ENCODE measurements at regions not wholly inside any gene's neighbourhood (a gene's known extent, or its start where the extent isn't known, plus 50 kb on each side); places are given as distances from the start of the nearest gene placed in this dataset.

- no peak for TF ChIP-seq KDM1A (IDR thresholded peaks at IDR 0.05; ENCODE audit: borderline replicate concordance)
Measured at GRCh38 chr20:41671143-41671542, 53.0 kb upstream of the CHD6 start (continued).

- RAD21 ChIA-PET (ENCODE audit: unreplicated experiment): no interaction called here
Measured at GRCh38 chr20:41670631-41671030, 52.5 kb upstream of the CHD6 start.

More at GRCh38 chr20:41670631-41671030, 52.5 kb upstream of the CHD6 start:
- Histone ChIP-seq H3K4me3 (no peak overlapping the region), H3K27ac (ENCODE audit: control insufficient read depth, insufficient read depth) (no peak overlapping the region), H3K79me2 (ENCODE audit: control insufficient read depth, insufficient read depth, low read length) (no peaks in the 10 kb centered on the region), H3K27me3 (replicated peaks in 1 of 2; ENCODE audit: control insufficient read depth in 2 of 2, insufficient read depth in 2 of 2, low read length in 1 of 2) (no peaks in the 10 kb centered on the region; a peak in 1 of 4 replicates), H3K36me3 (ENCODE audit: control insufficient read depth in 2 of 2, insufficient read depth in 2 of 2, low read length in 1 of 2) (no peaks in the 10 kb centered on the region), H4K20me1 (ENCODE audit: control insufficient read depth, insufficient read depth) (no peaks in the 10 kb centered on the region), H3K9me3 (replicated peaks; ENCODE audit: control insufficient read depth, insufficient read depth, low read length) (no peaks in the 10 kb centered on the region; the same call in 2 of the 3 replicates), H3K9ac (ENCODE audit: control insufficient read depth, insufficient read depth, low read length) (no peak overlapping the region), H2AFZ (ENCODE audit: control insufficient read depth, low read depth, low read length) (no peak overlapping the region), H3K4me1 (ENCODE audit: control insufficient read depth, insufficient read depth, low read length) (peaks cover 4% of the 10 kb centered on the region), H3K4me2 (ENCODE audit: control insufficient read depth, insufficient read depth) (no peak overlapping the region)
- in situ Hi-C loops (cut with MboI) (no loop called here), intact Hi-C loops (cut with micrococcal nuclease; ENCODE audit: unreplicated experiment) (no loop called here)
- POLR2A ChIA-PET: no interaction called here
- WGBS (ENCODE audit: insufficient coverage, insufficient replicate concordance, low lambda C conversion rate, missing lambda C conversion rate): 56% methylated on average over 3 of the region's 6 CpGs
- CTCF ChIA-PET: no interaction called here
- DNase-seq (ENCODE audit: low read depth, low spot score) (no peak), FAIRE-seq (no peak), ATAC-seq (no peak)
- BruUV-seq (replicated peaks): no TSS peak
- SMC1A ChIA-PET (ENCODE audit: uncharacterized antibody, unreplicated experiment): no interaction called here
- TF ChIP-seq SMAD5 (IDR thresholded peaks at IDR 0.05; ENCODE audit: low read depth) (no peak), YBX1 (IDR thresholded peaks at IDR 0.05) (no peak), ZBTB11 (CRISPR knock-in tag; IDR thresholded peaks at IDR 0.05) (no peak), CBX5 (IDR thresholded peaks at IDR 0.05; ENCODE audit: low read depth) (no peak), ATF3 (IDR thresholded peaks at IDR 0.05; ENCODE audit: borderline replicate concordance, extremely low read depth, low read depth, low read length) (no peak), TAF1 (IDR thresholded peaks at IDR 0.05; ENCODE audit: borderline replicate concordance, low read depth, low read length) (no peak), SKIL (IDR thresholded peaks at IDR 0.05; ENCODE audit: low read depth, poor library complexity, severe bottlenecking) (no peak), HSF1 (IDR thresholded peaks at IDR 0.05; ENCODE audit: low read depth, low read length) (no peak), SREBF1 (IDR thresholded peaks at IDR 0.05; ENCODE audit: low read length) (no peak), ZSCAN29 (IDR thresholded peaks at IDR 0.05) (no peak), MAX (IDR thresholded peaks at IDR 0.05; ENCODE audit: low read depth, low read length) (no peak)
